Left ventricle myocardium superior (tissue), 1 donor: ENCODE measurements at regions not wholly inside any gene's neighbourhood (a gene's known extent, or its start where the extent isn't known, plus 50 kb on each side); places are given as distances from the start of the nearest gene placed in this dataset.

Experiments
- ATAC-seq: fragments of 200-7000 bp; cut with Tn5 transposase; one replicate; pipeline ENCODE4 v1.9.1; 2020; ENCODE audit warnings: mild to moderate bottlenecking, moderate library complexity
- DNase-seq: peaks from one replicate; pipeline ENCODE4 v3.0.0-alpha.2; 2020
- intact Hi-C: fragments of 100-400 bp; cut with micrococcal nuclease; formaldehyde crosslinking; loops from one replicate; pipeline ENCODE4 v1.11.0; 2022
- donor health status: DM: no; HTN: yes; CAD: no; lungs with severe emphysema.

GRCh38 chr10:9209105-9209798, 1154.8 kb downstream of the GATA3 start:
- intact Hi-C loops, result no loop called here
- ATAC-seq (no peak), DNase-seq (peak; percentile 53)

GRCh38 chr10:9211228-9211627, 1156.7 kb downstream of the GATA3 start:
- no peak for DNase-seq
- intact Hi-C loops, result no loop called here
- no peak for ATAC-seq

GRCh38 chr10:9214618-9215017, 1160.1 kb downstream of the GATA3 start:
- no peak for ATAC-seq
- intact Hi-C loops, result no loop called here
- DNase-seq, result no peak

GRCh38 chr10:9215121-9215520, 1160.6 kb downstream of the GATA3 start:
- intact Hi-C loops, result no loop called here
- ATAC-seq (no peak), DNase-seq (no peak)

GRCh38 chr10:9219860-9220259, 1165.4 kb downstream of the GATA3 start:
- no peak for ATAC-seq
- intact Hi-C loops, result no loop called here
- DNase-seq, result no peak

GRCh38 chr10:9222917-9223316, 1168.4 kb downstream of the GATA3 start:
- intact Hi-C loops, result no loop called here
- DNase-seq (no peak), ATAC-seq (no peak)

- intact Hi-C loops, result no loop called here
- no peak for ATAC-seq
- no peak for DNase-seq
These were observed 1173.3 kb downstream of the GATA3 start for GRCh38 chr10:9227679-9228365.

- ATAC-seq (no peak), DNase-seq (no peak)
- intact Hi-C loops, result no loop called here
These were observed 1174.3 kb downstream of the GATA3 start for GRCh38 chr10:9228771-9229170.

- DNase-seq (no peak), ATAC-seq (no peak)
- intact Hi-C loops, result no loop called here
These were observed 1175.3 kb downstream of the GATA3 start for GRCh38 chr10:9229702-9230244.

- no peak for ATAC-seq
- intact Hi-C loops, result no loop called here
These were observed 1176.1 kb downstream of the GATA3 start for GRCh38 chr10:9230625-9231024.

GRCh38 chr10:9234191-9234590, 1179.7 kb downstream of the GATA3 start:
- ATAC-seq (no peak), DNase-seq (no peak)
- intact Hi-C loops, result no loop called here

More at GRCh38 chr10:9230625-9231024, 1176.1 kb downstream of the GATA3 start:
- DNase-seq, result no peak

GRCh38 chr10:9238041-9238440, 1183.6 kb downstream of the GATA3 start:
- ATAC-seq (no peak), DNase-seq (no peak)
- intact Hi-C loops, result no loop called here

- no peak for DNase-seq
- intact Hi-C loops, result no loop called here
- ATAC-seq, result no peak
These were observed 1184.8 kb downstream of the GATA3 start for GRCh38 chr10:9239298-9239697.

GRCh38 chr10:9243941-9244411, 1189.5 kb downstream of the GATA3 start:
- ATAC-seq, result no peak
- no peak for DNase-seq
- intact Hi-C loops, result no loop called here

GRCh38 chr10:9244864-9245263, 1190.4 kb downstream of the GATA3 start:
- no peak for ATAC-seq
- intact Hi-C loops, result no loop called here
- DNase-seq, result no peak

- intact Hi-C loops, result no loop called here
- ATAC-seq, result no peak
- DNase-seq, result no peak
These were observed 1198.6 kb downstream of the GATA3 start for GRCh38 chr10:9253121-9253520.

GRCh38 chr10:9254353-9254752, 1199.9 kb downstream of the GATA3 start:
- intact Hi-C loops, result no loop called here
- no peak for ATAC-seq
- DNase-seq, result no peak

- intact Hi-C loops, result no loop called here
- no peak for DNase-seq
- ATAC-seq, result no peak
These were observed 1206.2 kb downstream of the GATA3 start for GRCh38 chr10:9260690-9261089.

GRCh38 chr10:9262770-9263169, 1208.3 kb downstream of the GATA3 start:
- DNase-seq, result no peak
- intact Hi-C loops, result no loop called here
- no peak for ATAC-seq

- intact Hi-C loops, result no loop called here
- no peak for DNase-seq
- no peak for ATAC-seq
These were observed 1213.7 kb downstream of the GATA3 start for GRCh38 chr10:9268176-9268575.
